GM12892 (cell line): ENCODE measurements at regions not wholly inside any gene's neighbourhood (a gene's known extent, or its start where the extent isn't known, plus 50 kb on each side); places are given as distances from the start of the nearest gene placed in this dataset.

Source experiments
- POLR2A ChIP-seq: IDR thresholded peaks from 2 replicates; pipeline ENCODE4 v1.6.1; 2011; ENCODE audit warnings: low read depth, low read length, control low read depth
- POLR2AphosphoS5 ChIP-seq: IDR thresholded peaks from 2 replicates; pipeline ENCODE4 v1.6.1; 2011; ENCODE audit warnings: low read depth, low read length, control low read depth
- TAF1 ChIP-seq: IDR thresholded peaks from 2 replicates; pipeline ENCODE4 v1.6.1; 2011; ENCODE audit warnings: low read depth, mild to moderate bottlenecking, control low read depth, low read length, borderline replicate concordance

GRCh38 chr4:141402712-141403111, 182.0 kb downstream of the ZNF330 start:
- no peak for TF ChIP-seq POLR2A
- no peak for TF ChIP-seq TAF1
- no peak for TF ChIP-seq POLR2AphosphoS5
